Sigmoid colon (tissue), 6 donors: ENCODE measurements at regions not wholly inside any gene's neighbourhood (a gene's known extent, or its start where the extent isn't known, plus 50 kb on each side); places are given as distances from the start of the nearest gene placed in this dataset.

ENCODE experiments used
- DNase-seq: peaks from one replicate; pipeline ENCODE4 v3.0.0-alpha.2; 2019
- H3K27ac ChIP-seq, 4 donors: fragments of 200-600 bp; sonication (generic); one replicate each; pipeline ENCODE4 v1.5.1; 2016 to 2019; ENCODE audit warnings: mild to moderate bottlenecking in 1 of 4
- H3K27me3 ChIP-seq, 3 donors: fragments of 200-600 bp; sonication (generic); one replicate each; pipeline ENCODE4 v1.5.1; 2019; ENCODE audit warnings: mild to moderate bottlenecking in 1 of 3
- H3K36me3 ChIP-seq, 4 donors: fragments of 200-600 bp; sonication (generic); one replicate each; pipeline ENCODE4 v1.5.1; 2016 to 2019
- H3K4me1 ChIP-seq, 4 donors: fragments of 200-600 bp; sonication (generic); one replicate each; pipeline ENCODE4 v1.5.1; 2017 to 2019
- H3K4me3 ChIP-seq, 4 donors: fragments of 200-600 bp; sonication (generic); one replicate each; pipeline ENCODE4 v1.5.1; 2017 to 2019; ENCODE audit warnings: mild to moderate bottlenecking in 2 of 4, moderate library complexity in 1 of 4
- H3K9me3 ChIP-seq, 4 donors: fragments of 200-600 bp in 3 of 4; sonication (generic) in 3 of 4; one replicate each; pipeline versions ENCODE4 v1.5.1 to v1.6.1; 2013 to 2019
- EP300 ChIP-seq, 4 donors: sonication (generic); formaldehyde crosslinking; IDR thresholded peaks; one replicate each; pipeline ENCODE4 v1.6.1; 2017; ENCODE audit warnings: antibody characterized with exemption in 4 of 4
- POLR2A ChIP-seq, 2 donors: fragments of 450-650 bp; IDR thresholded peaks; one replicate each; pipeline ENCODE4 v1.6.1; 2016; ENCODE audit warnings: antibody characterized with exemption in 2 of 2, mild to moderate bottlenecking in 2 of 2, moderate library complexity in 2 of 2
- POLR2AphosphoS5 ChIP-seq, 4 donors: sonication (generic); formaldehyde crosslinking; IDR thresholded peaks; one replicate each; pipeline ENCODE4 v1.6.1; 2017; ENCODE audit warnings: antibody characterized with exemption in 4 of 4
- WGBS, 2 donors: extraction: QIAGEN DNeasy Blood & Tissue Kit; methylation state at CpG; one replicate each; pipeline ENCODE4 v1.1.7; 2013; 5-methylcytosine and 5-hydroxymethylcytosine counted together
- intact Hi-C: fragments of 100-400 bp; cut with DNase I; formaldehyde crosslinking; loops from one replicate; pipeline ENCODE4 v1.15.1; 2023
- TF ChIP-seq, protein P1 (sequence below), 4 experiments: fragments of 450-650 bp in 3 of 4; fragments of 200-600 bp in 1 of 4; IDR thresholded peaks; one replicate each; pipeline ENCODE4 v1.5.1; 2016 to 2019; ENCODE audit warnings: antibody characterized with exemption in 4 of 4, mild to moderate bottlenecking in 3 of 4, moderate library complexity in 2 of 4
- donor health status: healthy with polysubstance abuse.
- donor health status: healthy.

DNA sequence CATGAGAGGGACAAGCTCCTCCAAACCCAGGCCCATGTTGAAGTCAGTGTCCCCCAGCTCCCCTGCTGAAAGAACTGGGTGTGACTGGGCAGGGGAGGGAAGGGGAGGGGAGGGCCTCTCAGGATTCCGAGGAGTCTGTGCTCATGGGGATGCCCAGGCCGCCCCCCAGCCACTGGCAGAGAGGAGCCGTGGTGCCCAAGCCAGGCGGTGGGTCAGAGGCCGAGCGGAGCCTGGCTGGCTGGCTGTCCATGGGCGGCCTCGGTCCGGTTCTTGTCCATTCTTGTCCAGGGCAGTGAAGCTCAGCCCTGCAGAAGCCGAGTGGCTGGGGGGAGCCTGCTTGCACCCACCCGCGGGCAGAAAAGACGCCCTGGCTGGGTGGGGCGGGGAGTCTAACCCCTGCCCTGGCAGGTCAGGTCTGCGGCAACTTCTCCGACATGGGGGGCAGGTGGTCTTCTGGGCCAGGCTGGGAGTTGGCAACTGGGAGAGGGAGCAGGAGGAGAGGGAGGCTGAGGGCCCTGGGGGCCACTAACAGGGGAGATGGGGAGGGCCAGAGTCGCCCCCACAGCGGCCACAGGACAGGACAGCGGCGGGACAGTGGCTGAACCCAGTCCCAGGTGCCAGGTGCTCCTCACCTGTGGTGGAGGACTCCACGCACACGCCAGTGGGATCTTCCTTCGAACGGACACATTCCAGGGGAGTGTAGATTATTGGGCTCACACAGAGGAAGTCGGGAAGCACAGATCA is 54.1 kb downstream of the FOXL3 start:
- no peaks in the 10 kb centered on the region for H3K9me3 ChIP-seq
- no peak for TF ChIP-seq EP300 (IDR thresholded peaks at IDR 0.05)
- TF ChIP-seq POLR2AphosphoS5 (IDR thresholded peaks at IDR 0.05), result no peak
- TF ChIP-seq, protein P1, sequence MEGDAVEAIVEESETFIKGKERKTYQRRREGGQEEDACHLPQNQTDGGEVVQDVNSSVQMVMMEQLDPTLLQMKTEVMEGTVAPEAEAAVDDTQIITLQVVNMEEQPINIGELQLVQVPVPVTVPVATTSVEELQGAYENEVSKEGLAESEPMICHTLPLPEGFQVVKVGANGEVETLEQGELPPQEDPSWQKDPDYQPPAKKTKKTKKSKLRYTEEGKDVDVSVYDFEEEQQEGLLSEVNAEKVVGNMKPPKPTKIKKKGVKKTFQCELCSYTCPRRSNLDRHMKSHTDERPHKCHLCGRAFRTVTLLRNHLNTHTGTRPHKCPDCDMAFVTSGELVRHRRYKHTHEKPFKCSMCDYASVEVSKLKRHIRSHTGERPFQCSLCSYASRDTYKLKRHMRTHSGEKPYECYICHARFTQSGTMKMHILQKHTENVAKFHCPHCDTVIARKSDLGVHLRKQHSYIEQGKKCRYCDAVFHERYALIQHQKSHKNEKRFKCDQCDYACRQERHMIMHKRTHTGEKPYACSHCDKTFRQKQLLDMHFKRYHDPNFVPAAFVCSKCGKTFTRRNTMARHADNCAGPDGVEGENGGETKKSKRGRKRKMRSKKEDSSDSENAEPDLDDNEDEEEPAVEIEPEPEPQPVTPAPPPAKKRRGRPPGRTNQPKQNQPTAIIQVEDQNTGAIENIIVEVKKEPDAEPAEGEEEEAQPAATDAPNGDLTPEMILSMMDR (IDR thresholded peaks at IDR 0.05), result no peak
- no peak for TF ChIP-seq POLR2A (IDR thresholded peaks at IDR 0.05)
- H3K27me3 ChIP-seq, result no peaks in the 10 kb centered on the region
- H3K36me3 ChIP-seq, result no peaks in the 10 kb centered on the region
- DNase-seq, result no peak
- 96% methylated on average over 25 of the region's 25 CpGs for WGBS, 2 donors
- no peaks in the 10 kb centered on the region for H3K4me1 ChIP-seq
- no peak overlapping the region for H3K27ac ChIP-seq
- no peak overlapping the region for H3K4me3 ChIP-seq
- intact Hi-C loops, result no loop called here

DNA sequence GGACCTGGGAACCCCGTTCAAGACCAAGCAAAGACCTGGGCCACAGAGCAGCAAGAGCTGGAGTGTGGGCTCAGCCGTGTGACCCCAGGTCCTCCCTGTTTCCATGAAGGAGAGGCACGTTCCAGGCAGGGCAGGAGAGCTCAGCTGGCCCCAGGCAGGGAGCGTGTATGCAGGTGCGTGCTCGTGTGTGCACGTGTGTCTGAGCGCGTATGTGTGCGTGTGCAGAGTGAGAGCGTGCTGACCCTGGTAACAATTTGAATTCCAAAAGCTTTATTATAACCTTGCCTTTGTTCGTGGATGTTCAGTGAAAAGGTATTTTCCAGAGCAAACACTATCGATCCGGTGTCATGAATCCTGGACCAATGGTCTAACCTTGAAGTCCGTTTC is 54.6 kb downstream of the FOXL3 start:
- no peak overlapping the region for H3K4me3 ChIP-seq
- WGBS, 2 donors, result 93 to 96% methylated on average over 15 of the region's 15 CpGs
- TF ChIP-seq, protein P1 (IDR thresholded peaks at IDR 0.05), result no peak
- no peak for TF ChIP-seq POLR2AphosphoS5 (IDR thresholded peaks at IDR 0.05)
- TF ChIP-seq EP300 (IDR thresholded peaks at IDR 0.05), result no peak
- no peak for TF ChIP-seq POLR2A (IDR thresholded peaks at IDR 0.05)
- no peak for DNase-seq
- intact Hi-C loops, result no loop called here
- no peaks in the 10 kb centered on the region for H3K36me3 ChIP-seq
- no peaks in the 10 kb centered on the region for H3K9me3 ChIP-seq
- no peaks in the 10 kb centered on the region for H3K27me3 ChIP-seq
- H3K4me1 ChIP-seq, result no peaks in the 10 kb centered on the region
- no peak overlapping the region for H3K27ac ChIP-seq

DNA sequence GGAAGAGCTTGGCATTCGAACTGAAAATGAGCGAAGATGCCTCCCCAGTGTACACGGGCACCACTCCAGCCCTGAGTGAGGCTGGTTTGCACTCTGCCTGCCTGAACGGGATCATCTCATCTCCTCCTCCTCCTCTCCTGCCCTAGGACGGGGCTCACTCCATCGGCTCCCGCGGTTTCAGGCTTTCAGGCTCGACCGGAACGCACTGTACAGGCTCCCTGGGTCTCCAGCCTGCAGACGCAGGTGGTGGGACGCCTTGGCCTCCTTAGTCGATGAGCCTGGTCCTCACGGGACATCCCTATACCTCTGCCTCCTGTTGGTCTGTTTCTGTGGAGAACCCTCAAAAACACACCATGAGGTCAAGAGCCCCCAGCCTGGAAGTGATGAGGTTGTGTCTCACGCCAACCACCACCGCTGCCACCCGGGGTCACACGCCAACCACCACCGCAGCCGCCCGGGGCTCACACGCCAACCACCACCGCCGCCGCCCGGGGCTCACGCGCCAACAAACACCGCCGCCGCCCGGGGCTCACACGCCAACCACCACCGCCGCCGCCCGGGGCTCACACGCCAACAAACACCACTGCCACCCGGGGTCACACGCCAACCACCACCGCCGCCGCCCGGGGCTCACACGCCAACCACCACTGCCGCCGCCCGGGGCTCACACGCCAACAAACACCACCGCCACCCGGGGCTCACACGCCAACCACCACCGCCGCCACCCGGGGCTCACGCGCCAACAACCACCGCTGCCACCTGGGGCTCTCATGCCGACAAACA is 56.3 kb downstream of the FOXL3 start:
- WGBS, 2 donors, result 92 to 94% methylated on average over 60 of the region's 60 CpGs
- Histone ChIP-seq H3K36me3 (no peaks in the 10 kb centered on the region), H3K27me3 (no peaks in the 10 kb centered on the region), H3K4me3 (no peak overlapping the region), H3K9me3 (no peaks in the 10 kb centered on the region), H3K4me1 (no peaks in the 10 kb centered on the region), H3K27ac (no peak overlapping the region)
- TF ChIP-seq POLR2AphosphoS5 (IDR thresholded peaks at IDR 0.05) (no peak), EP300 (IDR thresholded peaks at IDR 0.05) (no peak), POLR2A (IDR thresholded peaks at IDR 0.05) (no peak)
- TF ChIP-seq, protein P1 (IDR thresholded peaks at IDR 0.05), result no peak
- no peak for DNase-seq
- intact Hi-C loops, result no loop called here

DNA sequence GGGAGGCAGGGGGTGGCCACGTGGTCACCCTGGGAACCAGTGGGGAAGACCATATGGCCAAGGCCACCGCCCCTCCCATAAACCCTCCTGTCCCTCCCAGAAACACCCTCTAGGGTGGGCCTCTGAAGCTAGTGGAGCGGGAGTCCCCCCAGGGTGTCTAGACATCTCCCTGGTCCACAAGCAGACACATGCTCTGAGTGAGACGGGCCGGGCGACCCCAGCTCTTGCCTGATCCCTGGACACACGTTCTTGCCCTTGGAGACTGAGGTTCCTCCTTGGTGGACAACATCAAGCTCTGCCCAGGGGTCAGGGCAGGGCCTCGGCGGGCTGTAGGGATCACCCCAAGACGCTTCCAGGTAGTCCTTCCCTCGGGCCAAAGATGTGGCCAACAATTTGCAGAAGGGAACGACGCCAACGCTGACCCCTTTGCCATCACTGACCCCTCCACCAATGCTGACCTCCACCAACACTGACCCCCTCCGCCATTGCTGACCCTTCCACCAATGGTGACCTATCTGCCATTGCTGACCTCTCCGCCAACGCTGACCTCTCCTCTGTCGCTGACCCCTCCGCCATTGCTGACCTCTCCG is 57.1 kb downstream of the FOXL3 start:
- TF ChIP-seq EP300 (IDR thresholded peaks at IDR 0.05) (no peak), POLR2AphosphoS5 (IDR thresholded peaks at IDR 0.05) (no peak), POLR2A (IDR thresholded peaks at IDR 0.05) (no peak)
- TF ChIP-seq, protein P1 (IDR thresholded peaks at IDR 0.05), result no peak
- Histone ChIP-seq H3K27me3 (no peaks in the 10 kb centered on the region), H3K4me1 (no peaks in the 10 kb centered on the region), H3K4me3 (no peak overlapping the region), H3K27ac (no peak overlapping the region), H3K9me3 (no peaks in the 10 kb centered on the region), H3K36me3 (no peaks in the 10 kb centered on the region)
- 92 to 97% methylated on average over 20 of the region's 20 CpGs for WGBS, 2 donors
- intact Hi-C loops, result no loop called here
- no peak for DNase-seq
